HL-60 (cell line): ENCODE measurements at regions not wholly inside any gene's neighbourhood (a gene's known extent, or its start where the extent isn't known, plus 50 kb on each side); places are given as distances from the start of the nearest gene placed in this dataset.

Source experiments
- CTCF ChIP-seq: IDR thresholded peaks from one replicate; pipeline ENCODE4 v1.5.1; 2011; ENCODE audit warnings: low read length, control low read depth, inconsistent platforms; ENCODE audit not compliant: insufficient read depth
- GABPA ChIP-seq: IDR thresholded peaks from 2 replicates; pipeline ENCODE4 v1.6.1; 2012; ENCODE audit warnings: low read depth
- POLR2AphosphoS5 ChIP-seq: IDR thresholded peaks from 2 replicates; pipeline ENCODE4 v1.6.1; 2012; ENCODE audit warnings: low read depth
- REST ChIP-seq: IDR thresholded peaks from 2 replicates; pipeline ENCODE4 v1.6.1; 2012; ENCODE audit warnings: low read depth; ENCODE audit not compliant: insufficient replicate concordance

GRCh38 chr9:20237686-20238085, 384.6 kb downstream of the MLLT3 start:
- TF ChIP-seq CTCF (no peak), GABPA (no peak), POLR2AphosphoS5 (no peak), REST (no peak)
